ENCODE measurements at regions not wholly inside any gene's neighbourhood (a gene's known extent, or its start where the extent isn't known, plus 50 kb on each side); places are given as distances from the start of the nearest gene placed in this dataset.

- TF ChIP-seq POLR2AphosphoS5 (IDR thresholded peaks at IDR 0.05; ENCODE audit: low read depth, low read length): no peak
- TF ChIP-seq POLR2A (IDR thresholded peaks at IDR 0.05; ENCODE audit: low read depth, low read length): no peak
Measured at GRCh38 chr2:226333388-226333787, 466.2 kb downstream of the IRS1 start.

Data from GM12892 (cell line).